Activated CD4-positive, alpha-beta T cell treated with anti-CD3 and anti-CD28 coated beads, Interleukin-2, amount 50 U/mL, for 4 hours (primary cell): ENCODE measurements at regions not wholly inside any gene's neighbourhood (a gene's known extent, or its start where the extent isn't known, plus 50 kb on each side); places are given as distances from the start of the nearest gene placed in this dataset.
"Not testable (repeated sequence)": the region's sequence is repeated elsewhere in the genome, so short reads cannot be mapped to it uniquely, and the experiment has no call there.

Experiments used
- DNase-seq, 2 experiments: peaks; one replicate each; pipeline ENCODE4 v3.0.0-alpha.2; 2020

GRCh38 chrX:52261125-52261462 is 76.4 kb downstream of the MAGED4 start:
- no peak for DNase-seq

DNA sequence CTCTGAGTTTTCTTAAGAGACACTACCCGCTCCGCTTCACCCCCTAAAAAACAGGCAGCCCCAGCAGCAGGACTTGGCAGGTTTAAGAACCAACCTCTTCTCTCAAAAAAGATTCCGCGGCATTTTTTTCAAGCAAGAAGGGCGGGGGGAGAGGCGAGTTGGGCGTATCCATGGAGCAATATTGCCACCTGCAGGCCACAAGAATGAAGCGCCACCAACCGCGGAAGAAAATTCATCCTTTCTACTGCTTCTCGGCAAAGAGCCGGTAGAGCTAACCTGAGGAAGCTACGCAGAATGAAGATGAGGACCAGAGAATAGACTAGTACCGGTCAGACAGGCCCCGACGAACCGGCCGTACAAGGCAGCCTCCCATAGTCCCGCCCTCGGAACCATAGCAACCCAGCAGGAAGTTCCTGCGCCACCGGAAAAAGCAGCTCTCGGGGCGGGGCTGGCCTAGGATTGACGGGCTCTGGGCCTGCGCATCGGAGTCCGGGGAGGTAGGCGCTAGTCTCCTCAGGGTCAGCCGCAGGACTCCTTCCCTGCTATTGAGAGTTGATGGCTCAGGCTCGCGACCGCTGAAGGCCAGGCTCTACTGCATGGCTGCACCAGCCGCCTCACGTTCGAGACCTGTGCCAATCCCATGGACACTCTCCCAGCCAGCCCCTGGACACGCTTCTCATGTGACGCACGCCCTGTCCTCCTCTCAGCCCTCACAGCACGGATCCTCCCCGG is 76.9 kb downstream of the MAGED4 start:
- peak; percentile 83 to 84 for DNase-seq

DNA sequence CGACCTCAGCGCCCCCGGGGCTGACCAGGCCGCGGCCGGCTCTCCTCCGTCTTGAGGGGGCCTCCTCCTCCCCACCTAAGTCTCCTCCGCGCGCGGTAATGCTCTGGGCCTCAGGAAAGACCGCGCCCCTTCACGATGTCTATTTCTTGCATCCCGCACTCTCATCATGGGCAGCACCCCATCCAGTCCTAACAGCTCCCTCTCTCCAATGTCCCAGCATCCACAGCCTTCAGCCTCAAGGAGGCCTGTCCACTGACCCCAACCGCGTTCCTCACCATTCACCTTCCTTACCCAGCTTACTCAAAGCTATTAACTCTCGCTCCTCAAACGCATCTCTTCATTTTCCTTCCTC is 77.5 kb downstream of the MAGED4 start:
- peak in 1 of 2 experiments; percentile 0 for DNase-seq

- DNase-seq: no peak
Measured at GRCh38 chrX:52263417-52263816, 78.7 kb downstream of the MAGED4 start.

DNA sequence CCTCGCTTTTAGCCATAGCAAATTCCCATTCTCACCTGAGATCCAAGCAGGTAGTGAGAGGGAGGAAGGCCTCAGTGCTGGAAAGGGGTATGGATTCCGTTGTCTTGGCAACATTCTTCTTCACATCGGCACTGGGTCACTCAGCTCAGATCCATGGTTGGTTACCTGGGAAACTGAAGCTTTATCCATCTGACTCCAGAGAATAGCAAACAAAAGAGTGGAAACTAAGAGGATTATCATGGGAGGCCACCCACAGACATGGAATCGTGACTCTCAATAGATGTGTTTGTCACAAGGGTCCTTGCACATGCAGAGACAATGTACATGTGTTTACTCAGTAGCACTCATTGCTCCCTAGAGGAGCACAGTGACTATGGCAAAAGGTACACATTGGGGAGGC is 81.0 kb downstream of the MAGED4 start:
- DNase-seq: no peak

DNA sequence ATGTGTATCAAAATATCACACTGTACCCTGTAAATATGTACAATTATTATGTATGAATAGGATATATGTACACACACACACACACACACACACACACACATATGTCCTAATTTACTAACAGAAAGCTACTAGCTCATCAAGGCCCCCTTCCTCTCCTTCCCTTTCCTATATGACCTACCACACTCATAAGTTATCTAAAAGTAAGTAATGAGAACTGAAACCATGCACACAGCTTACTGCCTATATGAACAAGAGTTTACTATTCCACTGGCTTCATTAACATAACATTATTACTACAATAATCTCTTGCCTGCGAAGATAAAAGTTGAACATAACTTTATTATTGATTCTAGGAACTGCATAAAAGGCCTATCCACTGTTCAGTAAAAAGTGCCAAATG is 83.8 kb downstream of the MAGED4 start:
- DNase-seq: not testable (repeated sequence)

DNA sequence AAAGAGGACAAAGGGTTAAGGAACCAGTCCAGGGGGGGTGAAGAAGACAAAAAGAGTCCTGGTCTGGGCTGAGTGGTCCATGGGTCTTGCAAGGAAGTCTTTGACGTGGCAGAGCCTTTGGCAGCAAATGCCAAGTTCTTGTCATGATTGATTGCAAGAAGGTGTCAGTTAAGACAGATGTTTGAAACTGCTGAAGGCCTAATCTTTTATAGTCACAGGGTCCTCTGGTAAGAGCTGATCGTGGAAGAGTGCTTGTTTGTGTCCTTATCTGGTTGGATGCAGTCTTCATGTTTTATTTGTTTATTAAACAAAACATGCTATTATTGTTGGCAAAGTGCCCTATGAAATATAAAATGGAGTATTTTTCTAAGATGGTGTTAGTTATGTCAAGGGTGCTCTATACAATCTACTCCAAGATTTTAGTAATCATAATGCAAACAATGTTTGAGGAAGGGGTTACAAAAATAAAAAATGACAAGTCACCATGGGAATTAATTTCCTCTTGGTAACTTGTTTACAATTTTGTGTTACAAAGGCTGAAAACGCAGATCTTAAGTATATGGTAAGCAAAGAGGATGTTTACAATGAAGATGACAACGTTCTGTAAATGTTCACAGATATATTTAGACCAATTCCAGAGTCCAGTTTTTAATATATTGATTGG is 85.9 kb downstream of the MAGED4 start:
- DNase-seq: no peak

DNA sequence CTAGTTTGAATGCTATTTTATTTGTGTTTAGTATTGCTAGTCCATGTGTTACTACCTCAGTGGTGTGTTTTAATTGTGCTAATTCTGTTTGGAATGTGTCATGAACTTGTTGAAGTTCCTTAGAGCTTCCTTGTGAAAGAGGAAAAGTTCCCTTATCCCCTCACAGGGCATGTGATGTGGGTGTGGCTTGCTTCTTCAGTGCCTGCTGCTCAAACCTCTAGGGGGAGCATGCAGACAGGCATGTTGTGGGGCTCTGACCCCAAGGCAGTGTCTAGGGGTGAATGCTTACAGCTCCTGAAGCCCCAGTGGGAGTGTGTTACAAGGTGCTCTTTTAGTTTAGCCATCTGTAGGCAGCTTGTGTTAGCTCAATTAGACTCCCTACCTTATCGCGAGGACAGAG is 86.5 kb downstream of the MAGED4 start:
- DNase-seq: no peak

DNA sequence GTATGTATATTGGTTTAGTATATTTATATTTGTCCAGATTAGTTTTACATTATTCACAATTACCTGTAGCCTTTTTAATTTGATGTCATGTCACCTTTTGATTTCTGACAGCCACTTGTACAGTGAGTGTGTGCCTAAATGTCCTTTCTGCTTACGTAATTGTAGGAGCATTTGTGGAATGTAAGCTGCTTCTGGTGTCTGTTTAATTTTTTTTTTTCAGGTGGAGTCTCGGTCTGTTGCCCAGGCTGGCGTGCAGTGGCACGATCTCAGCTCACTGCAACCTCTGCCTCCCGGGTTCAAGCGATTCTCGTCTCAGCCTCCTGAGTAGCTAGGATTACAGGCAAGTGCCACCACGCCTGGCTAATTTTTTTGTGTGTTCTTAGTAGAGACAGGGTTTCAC is 91.2 kb upstream of the XAGE2 start:
- no peak for DNase-seq

GRCh38 chrX:52280812-52281211 is 88.0 kb upstream of the XAGE2 start:
- no peak for DNase-seq

DNA sequence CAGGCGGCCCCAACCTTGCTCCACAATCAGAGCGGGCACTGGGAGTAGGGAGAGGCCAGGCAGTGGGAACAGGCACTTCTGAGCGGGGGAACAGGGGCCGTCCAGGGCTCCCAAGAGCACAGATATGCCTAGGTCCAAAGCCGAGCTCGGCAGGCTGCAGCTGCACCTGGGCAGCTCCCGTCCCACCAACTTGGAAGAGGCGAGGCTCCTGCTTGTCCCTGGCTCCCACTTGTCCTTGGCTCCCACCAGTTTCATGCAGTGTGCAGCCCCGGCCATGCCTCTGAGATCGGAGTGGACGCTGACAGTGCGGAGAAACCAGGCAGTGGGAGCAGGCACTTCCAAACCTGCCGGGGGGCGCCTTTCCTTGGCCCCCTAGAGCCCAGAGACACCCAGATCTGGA is 84.0 kb upstream of the XAGE2 start:
- DNase-seq: no peak

DNA sequence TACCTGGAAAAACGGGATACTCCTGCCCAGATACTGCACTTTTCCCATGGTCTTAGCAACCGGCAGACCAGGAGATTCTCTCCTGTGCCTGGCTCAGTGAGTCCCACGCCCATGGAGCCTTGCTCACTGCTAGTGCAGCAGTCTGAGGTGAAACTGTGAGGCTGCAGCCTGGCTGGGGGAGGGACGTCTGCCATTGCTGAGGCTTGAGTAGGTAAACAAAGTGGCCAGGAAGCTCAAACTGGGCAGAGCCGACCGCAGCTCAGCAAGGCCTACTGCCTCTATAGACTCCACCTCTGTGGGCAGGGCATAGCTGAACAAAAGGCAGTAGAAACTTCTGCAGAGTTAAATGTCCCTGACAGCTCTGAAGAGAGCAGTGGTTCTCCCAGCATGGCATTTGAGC is 69.9 kb upstream of the XAGE2 start:
- not testable (repeated sequence) for DNase-seq

- DNase-seq: not testable (repeated sequence)
Measured at GRCh38 chrX:52308532-52308931, 60.3 kb upstream of the XAGE2 start.
